ENCODE measurements at regions not wholly inside any gene's neighbourhood (a gene's known extent, or its start where the extent isn't known, plus 50 kb on each side); places are given as distances from the start of the nearest gene placed in this dataset.

DNA sequence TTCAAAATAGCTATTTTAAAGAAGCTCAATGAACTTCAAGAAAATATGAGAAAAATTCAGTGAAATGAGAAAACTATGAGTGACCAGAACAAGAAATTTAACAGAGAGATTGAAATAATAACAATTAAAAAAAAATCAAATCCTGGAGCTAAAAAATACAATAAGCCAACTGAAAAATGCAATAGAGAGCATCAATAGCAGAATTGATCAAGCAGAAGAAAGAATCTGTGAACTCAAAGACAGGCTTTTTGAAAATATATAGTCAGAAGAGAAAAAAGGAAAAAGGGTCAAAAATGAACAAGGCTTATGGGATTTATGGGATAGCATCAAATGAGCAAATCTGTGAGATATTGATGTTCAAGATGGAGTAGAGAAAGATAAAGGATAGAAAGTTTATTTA lies 133.0 kb downstream of the OTUD1 start (continued):
- no peak for TF ChIP-seq CHD7 (IDR thresholded peaks at IDR 0.05; ENCODE audit: insufficient replicate concordance, low read length)
- no peak for TF ChIP-seq KDM4A (IDR thresholded peaks at IDR 0.05; ENCODE audit: low read depth, low read length, severe bottlenecking)
- no peak for TF ChIP-seq POLR2AphosphoS5 (IDR thresholded peaks at IDR 0.05; ENCODE audit: low read depth, low read length)
- TF ChIP-seq TAF1 (IDR thresholded peaks at IDR 0.05; ENCODE audit: low read depth, low read length) = no peak
- no peak for TF ChIP-seq KDM5A (IDR thresholded peaks at IDR 0.05; ENCODE audit: low read length)
- TF ChIP-seq USF2 (IDR thresholded peaks at IDR 0.05; ENCODE audit: low read length) = no peak
- no peak for TF ChIP-seq ASH2L (IDR thresholded peaks at IDR 0.05; ENCODE audit: low read length)
- no peak for TF ChIP-seq POU5F1 (IDR thresholded peaks at IDR 0.05; ENCODE audit: low read depth, low read length)
- TF ChIP-seq SIX5 (IDR thresholded peaks at IDR 0.05; ENCODE audit: low read depth, low read length) = no peak
- no peak for TF ChIP-seq SIRT6 (IDR thresholded peaks at IDR 0.05; ENCODE audit: low read length)
